Right lung (tissue), 2 donors: ENCODE measurements at regions not wholly inside any gene's neighbourhood (a gene's known extent, or its start where the extent isn't known, plus 50 kb on each side); places are given as distances from the start of the nearest gene placed in this dataset.

Source experiments
- DNase-seq, 2 donors: peaks; one replicate each; pipeline ENCODE4 v3.0.0-alpha.2; 2013

- DNase-seq, result no peak
These were observed 53.0 kb upstream of the TCF21 start for GRCh38 chr6:133835901-133836300.

GRCh38 chr6:133837801-133838349, 51.0 kb upstream of the TCF21 start:
- no peak for DNase-seq
